Endodermal cell (in vitro differentiated cells): ENCODE measurements at regions not wholly inside any gene's neighbourhood (a gene's known extent, or its start where the extent isn't known, plus 50 kb on each side); places are given as distances from the start of the nearest gene placed in this dataset.

Experiments used
- DNase-seq: peaks from one replicate; pipeline ENCODE4 v3.0.0-alpha.2; 2017
- H3K27ac ChIP-seq: 2 replicates; pipeline ENCODE4 v1.5.1; 2013; ENCODE audit warnings: mild to moderate bottlenecking, low read depth, low read length, moderate library complexity
- H3K27me3 ChIP-seq: 2 replicates; pipeline ENCODE4 v1.6.1; 2013; ENCODE audit warnings: mild to moderate bottlenecking, low read length, moderate library complexity; ENCODE audit not compliant: insufficient read depth, control insufficient read depth, poor library complexity, severe bottlenecking
- H3K36me3 ChIP-seq: 2 replicates; pipeline ENCODE4 v1.7.0; 2013; ENCODE audit warnings: mild to moderate bottlenecking, low read length, moderate library complexity; ENCODE audit not compliant: control insufficient read depth, insufficient read depth
- H3K4me1 ChIP-seq: one replicate; pipeline ENCODE4 v1.7.0; 2013; ENCODE audit warnings: low read length; ENCODE audit not compliant: control insufficient read depth, insufficient read depth
- H3K4me3 ChIP-seq: 2 replicates; pipeline ENCODE4 v1.5.1; 2013; ENCODE audit warnings: mild to moderate bottlenecking, low read length, moderate library complexity
- H3K9ac ChIP-seq: 2 replicates; pipeline ENCODE4 v1.6.1; 2013; ENCODE audit warnings: mild to moderate bottlenecking, low read length, moderate library complexity; ENCODE audit not compliant: poor library complexity, severe bottlenecking; ENCODE audit errors: extremely low read depth
- H3K9me3 ChIP-seq: 2 replicates; pipeline ENCODE4 v1.6.1; 2013; ENCODE audit warnings: mild to moderate bottlenecking, low read length, moderate library complexity; ENCODE audit not compliant: control insufficient read depth
- H3K27ac Mint-ChIP-seq: 2 replicates; pipeline ENCODE4 v1.8.0; 2020; ENCODE audit warnings: mixed read lengths
- H3K27me3 Mint-ChIP-seq: 2 replicates; pipeline ENCODE4 v1.8.0; 2021; ENCODE audit warnings: mild to moderate bottlenecking, mixed read lengths; ENCODE audit not compliant: insufficient read depth
- H3K36me3 Mint-ChIP-seq: 2 replicates; pipeline ENCODE4 v1.8.0; 2020; ENCODE audit warnings: low read depth, mixed read lengths
- H3K4me1 Mint-ChIP-seq: 2 replicates; pipeline ENCODE4 v1.8.0; 2020; ENCODE audit warnings: mixed read lengths
- H3K4me3 Mint-ChIP-seq: 2 replicates; pipeline ENCODE4 v1.8.0; 2020; ENCODE audit warnings: mild to moderate bottlenecking, moderate library complexity, mixed read lengths
- H3K9me3 Mint-ChIP-seq: 2 replicates; pipeline ENCODE4 v1.8.0; 2020; ENCODE audit warnings: mild to moderate bottlenecking, mixed read lengths
- CTCF ChIP-seq: fragments of 200-600 bp; sonication (generic); conservative IDR thresholded peaks from 2 replicates; pipeline ENCODE4 v1.5.0; 2021; ENCODE audit warnings: antibody characterized with exemption, mild to moderate bottlenecking
- WGBS, 2 experiments: methylation state at CpG; one replicate each; pipeline versions ENCODE4 v1.1.5 to v1.1.7; 2013; ENCODE audit warnings: missing lambda C conversion rate in 2 of 2, mixed read lengths in 1 of 2; ENCODE audit not compliant: insufficient coverage in 1 of 2, insufficient read length in 1 of 2; 5-methylcytosine and 5-hydroxymethylcytosine counted together

- Mint-ChIP-seq H3K27ac (no peak overlapping the region), H3K4me1 (peaks cover 5% of the 10 kb centered on the region), H3K27me3 (no peaks in the 10 kb centered on the region), H3K4me3 (no peak overlapping the region), H3K36me3 (no peaks in the 10 kb centered on the region), H3K9me3 (no peaks in the 10 kb centered on the region)
- no peaks in the 10 kb centered on the region for H3K9me3 ChIP-seq
- no peak for TF ChIP-seq CTCF
- H3K9ac ChIP-seq, result no peak overlapping the region
- H3K4me3 ChIP-seq, result no peak overlapping the region
- no peak overlapping the region for H3K27ac ChIP-seq
- DNase-seq, result no peak
- H3K27me3 ChIP-seq, result no peaks in the 10 kb centered on the region
- no peaks in the 10 kb centered on the region for H3K36me3 ChIP-seq
- no peaks in the 10 kb centered on the region for H3K4me1 ChIP-seq
- 75 to 91% methylated on average over 6 of the region's 6 CpGs for WGBS, 2 experiments
These were observed 650.4 kb upstream of the CELF2 start for GRCh38 chr10:10367264-10367663.

- Mint-ChIP-seq H3K36me3 (no peaks in the 10 kb centered on the region), H3K27ac (no peak overlapping the region), H3K4me3 (no peak overlapping the region), H3K9me3 (no peaks in the 10 kb centered on the region), H3K4me1 (peaks cover 5% of the 10 kb centered on the region), H3K27me3 (no peaks in the 10 kb centered on the region)
- no peak for TF ChIP-seq CTCF
- no peak for DNase-seq
- no peaks in the 10 kb centered on the region for H3K9me3 ChIP-seq
- no peak overlapping the region for H3K4me3 ChIP-seq
- no peak overlapping the region for H3K27ac ChIP-seq
- no peaks in the 10 kb centered on the region for H3K27me3 ChIP-seq
- H3K9ac ChIP-seq, result no peak overlapping the region
- no peaks in the 10 kb centered on the region for H3K4me1 ChIP-seq
- WGBS, 2 experiments, result 94% methylated on average over 6 to 7 of the region's 7 CpGs
- no peaks in the 10 kb centered on the region for H3K36me3 ChIP-seq
These were observed 648.6 kb upstream of the CELF2 start for GRCh38 chr10:10368951-10369576.

- no peaks in the 10 kb centered on the region for H3K36me3 ChIP-seq
- H3K9me3 ChIP-seq, result no peaks in the 10 kb centered on the region
- DNase-seq, result no peak
These were observed 631.8 kb upstream of the CELF2 start for GRCh38 chr10:10385831-10386230.

More at GRCh38 chr10:10385831-10386230, 631.8 kb upstream of the CELF2 start:
- Mint-ChIP-seq H3K4me1 (no peaks in the 10 kb centered on the region), H3K36me3 (no peaks in the 10 kb centered on the region), H3K9me3 (no peaks in the 10 kb centered on the region), H3K27ac (no peak overlapping the region), H3K4me3 (no peak overlapping the region), H3K27me3 (no peaks in the 10 kb centered on the region)
- no peak overlapping the region for H3K9ac ChIP-seq
- TF ChIP-seq CTCF, result no peak
- H3K27ac ChIP-seq, result no peak overlapping the region
- H3K4me3 ChIP-seq, result no peak overlapping the region
- no peaks in the 10 kb centered on the region for H3K4me1 ChIP-seq
- H3K27me3 ChIP-seq, result no peaks in the 10 kb centered on the region
